Ishikawa (cell line): ENCODE measurements at regions not wholly inside any gene's neighbourhood (a gene's known extent, or its start where the extent isn't known, plus 50 kb on each side); places are given as distances from the start of the nearest gene placed in this dataset.

Experiments used
- CEBPB ChIP-seq: IDR thresholded peaks from 2 replicates; pipeline ENCODE4 v1.6.1; 2012
- EP300 ChIP-seq: IDR thresholded peaks from 2 replicates; pipeline ENCODE4 v1.6.1; 2012; ENCODE audit warnings: borderline replicate concordance
- RAD21 ChIP-seq: IDR thresholded peaks from 2 replicates; pipeline ENCODE4 v1.6.1; 2012; ENCODE audit warnings: low read depth
- YY1 ChIP-seq: IDR thresholded peaks from 2 replicates; pipeline ENCODE4 v1.6.1; 2012; ENCODE audit warnings: low read depth
- ZBTB7A ChIP-seq: IDR thresholded peaks from 2 replicates; pipeline ENCODE4 v1.6.1; 2012; ENCODE audit warnings: low read depth

- TF ChIP-seq CEBPB (no peak), EP300 (no peak), ZBTB7A (no peak), YY1 (no peak), RAD21 (no peak)
Measured at GRCh38 chr13:54633456-54633855, 1604.8 kb downstream of the OLFM4 start.
